ENCODE measurements at regions not wholly inside any gene's neighbourhood (a gene's known extent, or its start where the extent isn't known, plus 50 kb on each side); places are given as distances from the start of the nearest gene placed in this dataset.

- no peak for TF ChIP-seq CTCF (IDR thresholded peaks at IDR 0.05)
- TF ChIP-seq SMC3 (IDR thresholded peaks at IDR 0.05; ENCODE audit: low read depth, low read length): no peak
- TF ChIP-seq EP300 (IDR thresholded peaks at IDR 0.05; ENCODE audit: borderline replicate concordance in 1 of 2, low read depth in 1 of 2, low read length in 1 of 2): no peak
- TF ChIP-seq EZH2phosphoT487 (IDR thresholded peaks at IDR 0.05; ENCODE audit: borderline replicate concordance, low read depth): no peak
Observed at GRCh38 chr3:17983106-17983505, 240.7 kb upstream of the TBC1D5 start.

Data from SK-N-SH (cell line).